GM21717 (cell line): ENCODE measurements at regions not wholly inside any gene's neighbourhood (a gene's known extent, or its start where the extent isn't known, plus 50 kb on each side); places are given as distances from the start of the nearest gene placed in this dataset.

ENCODE experiments used
- ATAC-seq: cut with Tn5 transposase; IDR thresholded peaks from one replicate; pipeline ENCODE4 v1.9.1; 2021; ENCODE audit warnings: mild to moderate bottlenecking, moderate library complexity; ENCODE audit not compliant: unreplicated experiment

GRCh38 chr13:24007979-24008620 lies 110.8 kb upstream of the C1QTNF9B start:
- ATAC-seq = no peak

GRCh38 chr13:24008679-24009078 lies 111.4 kb upstream of the C1QTNF9B start:
- no peak for ATAC-seq

GRCh38 chr13:24011266-24011665 lies 114.0 kb upstream of the C1QTNF9B start:
- no peak for ATAC-seq

GRCh38 chr13:24012648-24013047 lies 115.3 kb upstream of the C1QTNF9B start:
- ATAC-seq = no peak

GRCh38 chr13:24013189-24013588 lies 115.9 kb upstream of the C1QTNF9B start:
- no peak for ATAC-seq

- no peak for ATAC-seq
Measured at GRCh38 chr13:24016046-24016445, 118.7 kb upstream of the C1QTNF9B start.

GRCh38 chr13:24022568-24022967 lies 125.3 kb upstream of the C1QTNF9B start:
- ATAC-seq = no peak

GRCh38 chr13:24023073-24023472 lies 125.8 kb upstream of the C1QTNF9B start:
- ATAC-seq = no peak

- no peak for ATAC-seq
Measured at GRCh38 chr13:24027494-24027893, 130.2 kb upstream of the C1QTNF9B start.

- no peak for ATAC-seq
Measured at GRCh38 chr13:24032252-24032651, 128.3 kb upstream of the SPATA13 start.

GRCh38 chr13:24032674-24033073 lies 127.8 kb upstream of the SPATA13 start:
- ATAC-seq = no peak

- ATAC-seq = no peak
Measured at GRCh38 chr13:24033527-24034302, 126.8 kb upstream of the SPATA13 start.

- ATAC-seq = no peak
Measured at GRCh38 chr13:24035411-24035810, 125.1 kb upstream of the SPATA13 start.

GRCh38 chr13:24036115-24036514 lies 124.4 kb upstream of the SPATA13 start:
- no peak for ATAC-seq

GRCh38 chr13:24038405-24038804 lies 122.1 kb upstream of the SPATA13 start:
- ATAC-seq = no peak

GRCh38 chr13:24038841-24039330 lies 121.6 kb upstream of the SPATA13 start:
- no peak for ATAC-seq

- ATAC-seq = no peak
Measured at GRCh38 chr13:24039621-24040475, 120.7 kb upstream of the SPATA13 start.

GRCh38 chr13:24040835-24041234 lies 119.7 kb upstream of the SPATA13 start:
- ATAC-seq = no peak

- ATAC-seq = no peak
Measured at GRCh38 chr13:24041651-24042225, 118.8 kb upstream of the SPATA13 start.

- no peak for ATAC-seq
Measured at GRCh38 chr13:24042710-24043440, 117.6 kb upstream of the SPATA13 start.
